ENCODE measurements at regions not wholly inside any gene's neighbourhood (a gene's known extent, or its start where the extent isn't known, plus 50 kb on each side); places are given as distances from the start of the nearest gene placed in this dataset.

- TF ChIP-seq, protein P1, sequence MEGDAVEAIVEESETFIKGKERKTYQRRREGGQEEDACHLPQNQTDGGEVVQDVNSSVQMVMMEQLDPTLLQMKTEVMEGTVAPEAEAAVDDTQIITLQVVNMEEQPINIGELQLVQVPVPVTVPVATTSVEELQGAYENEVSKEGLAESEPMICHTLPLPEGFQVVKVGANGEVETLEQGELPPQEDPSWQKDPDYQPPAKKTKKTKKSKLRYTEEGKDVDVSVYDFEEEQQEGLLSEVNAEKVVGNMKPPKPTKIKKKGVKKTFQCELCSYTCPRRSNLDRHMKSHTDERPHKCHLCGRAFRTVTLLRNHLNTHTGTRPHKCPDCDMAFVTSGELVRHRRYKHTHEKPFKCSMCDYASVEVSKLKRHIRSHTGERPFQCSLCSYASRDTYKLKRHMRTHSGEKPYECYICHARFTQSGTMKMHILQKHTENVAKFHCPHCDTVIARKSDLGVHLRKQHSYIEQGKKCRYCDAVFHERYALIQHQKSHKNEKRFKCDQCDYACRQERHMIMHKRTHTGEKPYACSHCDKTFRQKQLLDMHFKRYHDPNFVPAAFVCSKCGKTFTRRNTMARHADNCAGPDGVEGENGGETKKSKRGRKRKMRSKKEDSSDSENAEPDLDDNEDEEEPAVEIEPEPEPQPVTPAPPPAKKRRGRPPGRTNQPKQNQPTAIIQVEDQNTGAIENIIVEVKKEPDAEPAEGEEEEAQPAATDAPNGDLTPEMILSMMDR (IDR thresholded peaks at IDR 0.05): no peak
- TF ChIP-seq POLR2A (IDR thresholded peaks at IDR 0.05): no peak
- no peak for DNase-seq
- H3K27me3 ChIP-seq: no peaks in the 10 kb centered on the region
- no peaks in the 10 kb centered on the region for H3K9me3 ChIP-seq
- H3K4me1 ChIP-seq: no peaks in the 10 kb centered on the region
- H3K27ac ChIP-seq: no peak overlapping the region
- no peaks in the 10 kb centered on the region for H3K36me3 ChIP-seq
- H3K4me3 ChIP-seq: no peak overlapping the region
- intact Hi-C loops (cut with DNase I; ENCODE audit: low total_unique reads): no loop called here
These were observed 144.6 kb downstream of the WT1 start for GRCh38 chr11:32290783-32291182.

DNA sequence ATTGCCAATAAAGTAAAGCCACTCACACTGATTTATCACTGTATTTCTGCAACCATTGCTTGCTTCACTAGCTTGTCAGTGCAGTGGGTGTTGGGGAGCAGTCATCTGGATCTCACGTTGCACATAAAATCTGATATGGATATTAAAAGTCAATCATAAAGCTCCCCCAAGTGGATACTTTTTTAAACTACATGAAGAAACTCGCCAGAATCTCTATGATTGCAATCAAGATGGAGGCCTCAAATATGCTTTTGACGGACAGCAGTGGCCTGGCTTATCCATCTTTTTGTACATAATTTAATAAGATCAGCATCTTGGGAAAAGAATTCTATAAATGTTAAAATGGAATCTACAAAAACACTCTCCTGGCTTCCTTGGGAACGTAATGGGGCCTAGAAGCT lies 137.7 kb downstream of the WT1 start:
- Histone ChIP-seq H3K4me3 (no peak overlapping the region), H3K36me3 (no peaks in the 10 kb centered on the region), H3K27me3 (no peaks in the 10 kb centered on the region), H3K27ac (no peak overlapping the region), H3K4me1 (no peaks in the 10 kb centered on the region), H3K9me3 (no peaks in the 10 kb centered on the region)
- no peak for DNase-seq
- TF ChIP-seq, protein P1 (IDR thresholded peaks at IDR 0.05): peak; percentile 12 to 31 (median 22)
- no peak for TF ChIP-seq POLR2A (IDR thresholded peaks at IDR 0.05)
- intact Hi-C loops (cut with DNase I; ENCODE audit: low total_unique reads): no loop called here

DNA sequence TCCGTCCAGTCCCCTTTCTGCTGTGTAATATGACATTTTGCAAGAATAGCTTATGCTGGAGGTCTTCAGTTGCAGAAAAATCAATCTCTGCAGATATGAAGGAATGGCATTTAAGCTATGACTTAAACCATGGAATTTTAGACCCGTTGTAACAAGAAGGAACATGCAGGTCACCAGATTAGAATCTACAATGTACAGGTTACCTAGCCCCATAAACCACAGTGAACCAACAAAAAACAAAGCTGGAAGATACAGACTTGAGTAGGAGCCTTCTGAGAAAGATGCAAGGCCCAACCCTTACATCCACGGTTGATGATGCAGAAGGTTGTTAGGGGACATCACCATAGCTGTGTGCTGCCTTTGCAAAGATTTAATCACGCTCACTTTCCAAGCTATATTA lies 132.5 kb downstream of the WT1 start:
- intact Hi-C loops (cut with DNase I; ENCODE audit: low total_unique reads): no loop called here
- Histone ChIP-seq H3K9me3 (no peaks in the 10 kb centered on the region), H3K36me3 (no peaks in the 10 kb centered on the region), H3K4me3 (no peak overlapping the region), H3K4me1 (no peaks in the 10 kb centered on the region), H3K27ac (no peak overlapping the region), H3K27me3 (no peaks in the 10 kb centered on the region)
- DNase-seq: no peak
- no peak for TF ChIP-seq POLR2A (IDR thresholded peaks at IDR 0.05)
- TF ChIP-seq, protein P1 (IDR thresholded peaks at IDR 0.05): no peak

DNA sequence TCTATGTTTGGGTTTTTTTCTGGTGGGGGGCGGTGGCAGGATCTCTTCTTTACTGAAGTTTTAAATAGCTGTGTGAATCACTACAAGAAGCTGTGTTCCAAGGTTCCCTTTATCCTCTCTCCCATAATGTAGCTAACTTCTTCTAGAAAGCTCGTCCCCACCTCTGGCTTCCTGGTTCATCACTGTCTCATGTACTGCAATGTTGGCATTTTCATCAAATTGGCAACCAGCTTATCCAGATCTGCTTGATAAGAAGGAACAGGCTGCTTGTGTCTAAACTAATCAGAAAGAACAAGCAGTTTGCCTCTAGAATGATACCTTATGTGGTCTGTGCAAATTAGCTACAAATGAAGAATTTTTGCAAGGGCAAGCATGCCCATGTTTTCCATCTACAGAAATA lies 130.8 kb downstream of the WT1 start:
- TF ChIP-seq, protein P1 (IDR thresholded peaks at IDR 0.05): no peak
- TF ChIP-seq POLR2A (IDR thresholded peaks at IDR 0.05): no peak
- intact Hi-C loops (cut with DNase I; ENCODE audit: low total_unique reads): no loop called here
- H3K36me3 ChIP-seq: no peaks in the 10 kb centered on the region

DNA sequence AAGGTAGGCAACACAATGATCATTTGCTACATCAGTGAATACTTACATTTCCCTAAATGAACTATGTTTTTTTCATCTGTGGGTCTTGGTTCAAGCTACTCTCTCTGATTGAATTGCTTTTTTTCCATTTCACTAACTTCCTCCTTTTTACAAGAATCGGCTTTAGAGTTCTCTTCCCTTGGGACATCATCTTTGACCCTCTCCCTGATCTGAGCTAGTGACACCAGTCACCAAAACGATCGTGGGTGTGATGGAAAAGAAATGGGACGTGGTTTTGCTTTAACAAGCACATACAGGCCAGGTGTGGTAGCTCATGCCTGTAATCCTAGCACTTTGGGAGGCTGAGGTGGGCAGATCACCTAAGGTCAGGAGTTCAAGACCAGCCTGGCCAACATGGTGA lies 129.9 kb downstream of the WT1 start:
- Histone ChIP-seq H3K4me3 (no peak overlapping the region), H3K27ac (no peak overlapping the region), H3K36me3 (no peaks in the 10 kb centered on the region), H3K4me1 (no peaks in the 10 kb centered on the region), H3K9me3 (no peaks in the 10 kb centered on the region), H3K27me3 (no peaks in the 10 kb centered on the region)
- TF ChIP-seq, protein P1 (IDR thresholded peaks at IDR 0.05): no peak
- TF ChIP-seq POLR2A (IDR thresholded peaks at IDR 0.05): no peak
- intact Hi-C loops (cut with DNase I; ENCODE audit: low total_unique reads): no loop called here
- DNase-seq: no peak

More for the DNA sequence above, 130.8 kb downstream of the WT1 start:
- no peaks in the 10 kb centered on the region for H3K27me3 ChIP-seq
- no peak overlapping the region for H3K4me3 ChIP-seq
- H3K4me1 ChIP-seq: no peaks in the 10 kb centered on the region
- H3K9me3 ChIP-seq: no peaks in the 10 kb centered on the region
- no peak overlapping the region for H3K27ac ChIP-seq
- no peak for DNase-seq
